ACC112 (cell line): ENCODE measurements at regions not wholly inside any gene's neighbourhood (a gene's known extent, or its start where the extent isn't known, plus 50 kb on each side); places are given as distances from the start of the nearest gene placed in this dataset.
"Not testable (repeated sequence)": the region's sequence is repeated elsewhere in the genome, so short reads cannot be mapped to it uniquely, and the experiment has no call there.

Source experiments
- H2AFZ ChIP-seq: fragments of 200-600 bp; sonication (generic); one replicate; pipeline ENCODE4 v1.6.0; 2017; ENCODE audit warnings: antibody characterized with exemption, low read length; ENCODE audit not compliant: unreplicated experiment
- H3K27ac ChIP-seq: fragments of 200-600 bp; sonication (generic); 2 replicates; pipeline ENCODE4 v1.5.1; 2014; ENCODE audit warnings: low read depth, mild to moderate bottlenecking, antibody characterized with exemption, low read length, moderate library complexity
- H3K27me3 ChIP-seq: fragments of 200-600 bp; sonication (generic); 2 replicates; pipeline ENCODE4 v1.6.1; 2014; ENCODE audit warnings: mild to moderate bottlenecking, antibody characterized with exemption, low read length, moderate library complexity, mixed read lengths; ENCODE audit not compliant: insufficient read depth
- H3K36me3 ChIP-seq: fragments of 200-600 bp; sonication (generic); 2 replicates; pipeline ENCODE4 v1.6.1; 2016; ENCODE audit warnings: mild to moderate bottlenecking, antibody characterized with exemption, low read length, moderate library complexity, mixed read lengths; ENCODE audit not compliant: insufficient read depth
- H3K4me1 ChIP-seq: fragments of 200-600 bp; sonication (generic); one replicate; pipeline ENCODE4 v1.6.1; 2016; ENCODE audit warnings: low read length, mixed read lengths; ENCODE audit not compliant: insufficient read depth, unreplicated experiment, control insufficient read depth
- H3K4me3 ChIP-seq: fragments of 200-600 bp; sonication (generic); 2 replicates; pipeline ENCODE4 v1.5.1; 2014; ENCODE audit warnings: mild to moderate bottlenecking, low read depth, low read length
- H3K79me2 ChIP-seq: fragments of 200-600 bp; sonication (generic); one replicate; pipeline ENCODE4 v1.6.0; 2016; ENCODE audit warnings: low read length; ENCODE audit not compliant: control insufficient read depth, unreplicated experiment, insufficient read depth

- H3K27me3 ChIP-seq, H3K4me3 ChIP-seq, H3K79me2 ChIP-seq, H3K4me1 ChIP-seq, H3K27ac ChIP-seq, H2AFZ ChIP-seq, H3K36me3 ChIP-seq: not testable (repeated sequence)
Measured at GRCh38 chr1:60489916-60490480, 416.4 kb upstream of the C1orf87 start.

- Histone ChIP-seq H2AFZ (no peak overlapping the region), H3K4me1 (no peaks in the 10 kb centered on the region), H3K79me2 (no peaks in the 10 kb centered on the region), H3K36me3 (no peaks in the 10 kb centered on the region), H3K27ac (no peak overlapping the region), H3K4me3 (no peak overlapping the region), H3K27me3 (no peaks in the 10 kb centered on the region)
Measured at GRCh38 chr1:60488847-60489246, 415.3 kb upstream of the C1orf87 start.

GRCh38 chr1:60487565-60488345 is 414.2 kb upstream of the C1orf87 start:
- no peaks in the 10 kb centered on the region for H3K36me3 ChIP-seq
- no peak overlapping the region for H2AFZ ChIP-seq
- H3K27ac ChIP-seq, result no peak overlapping the region
- H3K27me3 ChIP-seq, result no peaks in the 10 kb centered on the region
- no peak overlapping the region for H3K4me3 ChIP-seq
- no peaks in the 10 kb centered on the region for H3K79me2 ChIP-seq
- no peaks in the 10 kb centered on the region for H3K4me1 ChIP-seq

- Histone ChIP-seq H3K36me3 (no peaks in the 10 kb centered on the region), H3K27me3 (no peaks in the 10 kb centered on the region), H3K4me3 (no peak overlapping the region), H2AFZ (no peak overlapping the region), H3K4me1 (no peaks in the 10 kb centered on the region), H3K27ac (no peak overlapping the region), H3K79me2 (no peaks in the 10 kb centered on the region)
Measured at GRCh38 chr1:60483509-60483908, 409.9 kb upstream of the C1orf87 start.

- Histone ChIP-seq H3K27me3 (no peaks in the 10 kb centered on the region), H2AFZ (no peak overlapping the region), H3K36me3 (no peaks in the 10 kb centered on the region), H3K4me1 (peaks cover 6% of the 10 kb centered on the region), H3K4me3 (no peak overlapping the region), H3K79me2 (no peaks in the 10 kb centered on the region), H3K27ac (peak overlapping the region; percentile 27)
Measured at GRCh38 chr1:60470246-60470645, 396.7 kb upstream of the C1orf87 start.

GRCh38 chr1:60463786-60464185 is 390.2 kb upstream of the C1orf87 start:
- Histone ChIP-seq H3K36me3 (no peaks in the 10 kb centered on the region), H3K4me1 (no peaks in the 10 kb centered on the region), H3K27ac (no peak overlapping the region), H3K79me2 (no peaks in the 10 kb centered on the region), H3K4me3 (no peak overlapping the region), H3K27me3 (no peaks in the 10 kb centered on the region), H2AFZ (no peak overlapping the region)

GRCh38 chr1:60463146-60463545 is 389.6 kb upstream of the C1orf87 start:
- H3K79me2 ChIP-seq, result no peaks in the 10 kb centered on the region
- no peaks in the 10 kb centered on the region for H3K36me3 ChIP-seq
- H2AFZ ChIP-seq, result no peak overlapping the region
- H3K27me3 ChIP-seq, result no peaks in the 10 kb centered on the region
- no peak overlapping the region for H3K27ac ChIP-seq
- no peaks in the 10 kb centered on the region for H3K4me1 ChIP-seq
- H3K4me3 ChIP-seq, result no peak overlapping the region

- no peak overlapping the region for H3K27ac ChIP-seq
- H3K4me1 ChIP-seq, result no peaks in the 10 kb centered on the region
- H3K79me2 ChIP-seq, result no peaks in the 10 kb centered on the region
- no peak overlapping the region for H3K4me3 ChIP-seq
- no peaks in the 10 kb centered on the region for H3K36me3 ChIP-seq
- H3K27me3 ChIP-seq, result no peaks in the 10 kb centered on the region
- no peak overlapping the region for H2AFZ ChIP-seq
Measured at GRCh38 chr1:60461925-60462595, 388.5 kb upstream of the C1orf87 start.

GRCh38 chr1:60458111-60458510 is 384.5 kb upstream of the C1orf87 start:
- H2AFZ ChIP-seq, result no peak overlapping the region
- H3K27me3 ChIP-seq, result no peaks in the 10 kb centered on the region
- H3K36me3 ChIP-seq, result no peaks in the 10 kb centered on the region
- H3K4me3 ChIP-seq, result no peak overlapping the region
- H3K27ac ChIP-seq, result no peak overlapping the region
- H3K4me1 ChIP-seq, result no peaks in the 10 kb centered on the region
- H3K79me2 ChIP-seq, result no peaks in the 10 kb centered on the region

GRCh38 chr1:60449876-60450275 is 376.3 kb upstream of the C1orf87 start:
- H3K4me3 ChIP-seq, result no peak overlapping the region
- H3K27me3 ChIP-seq, result no peaks in the 10 kb centered on the region
- H3K27ac ChIP-seq, result no peak overlapping the region
- no peaks in the 10 kb centered on the region for H3K4me1 ChIP-seq
- no peaks in the 10 kb centered on the region for H3K36me3 ChIP-seq
- H2AFZ ChIP-seq, result no peak overlapping the region
- no peaks in the 10 kb centered on the region for H3K79me2 ChIP-seq

GRCh38 chr1:60448850-60449249 is 375.3 kb upstream of the C1orf87 start:
- no peak overlapping the region for H2AFZ ChIP-seq
- no peak overlapping the region for H3K27ac ChIP-seq
- no peaks in the 10 kb centered on the region for H3K79me2 ChIP-seq
- H3K4me3 ChIP-seq, result no peak overlapping the region
- H3K27me3 ChIP-seq, result no peaks in the 10 kb centered on the region
- no peaks in the 10 kb centered on the region for H3K36me3 ChIP-seq
- no peaks in the 10 kb centered on the region for H3K4me1 ChIP-seq
